HCT116 (cell line): ENCODE measurements at regions not wholly inside any gene's neighbourhood (a gene's known extent, or its start where the extent isn't known, plus 50 kb on each side); places are given as distances from the start of the nearest gene placed in this dataset.

Experiments
- ATAC-seq: fragments of 200-7000 bp; cut with Tn5 transposase; 2 replicates; pipeline ENCODE4 v1.9.1; 2020; ENCODE audit warnings: mild to moderate bottlenecking, moderate library complexity
- BruUV-seq: library from RNA; stranded (reverse); fragments of 400-500 nt; replicated peaks from 2 replicates; lab custom pipeline; 2021; lab: Mats Ljungman, UMichigan
- CTCF ChIA-PET: fragments of 300-600 bp; sonication (Branson Sonifier 250); formaldehyde crosslinking; loops from one replicate; lab custom pipeline; 2021; ENCODE audit warnings: antibody characterized with exemption; lab: Charles Lee
- POLR2A ChIA-PET: fragments of 300-600, 350-600 bp; sonication (Branson Sonifier 250); formaldehyde crosslinking; loops from one replicate; lab custom pipeline; 2021; ENCODE audit warnings: antibody characterized with exemption; lab: Charles Lee
- RAD21 ChIA-PET, 2 experiments: fragments of 300-600 bp; sonication (Branson Sonifier 250); formaldehyde crosslinking; loops; one replicate each; lab custom pipeline; 2023; ENCODE audit warnings: low total read pairs in 2 of 2; ENCODE audit not compliant: uncharacterized antibody in 2 of 2, unreplicated experiment in 2 of 2, low non-redundant PET in 1 of 2; lab: Charles Lee
- DNase-seq: peaks from one replicate; pipeline ENCODE4 v3.0.0-alpha.2; 2010; ENCODE audit warnings: low read depth, low spot score
- H2AFZ ChIP-seq: fragments of 200-600 bp; shearing (Covaris generic), sonication (generic); 2 replicates; pipeline ENCODE4 v1.6.1; 2017; ENCODE audit warnings: low read depth, mixed run types, mixed read lengths, antibody characterized with exemption, low read length; ENCODE audit not compliant: poor library complexity, severe bottlenecking
- H3K27ac ChIP-seq: 2 replicates; pipeline ENCODE4 v1.5.1; 2012; ENCODE audit warnings: low read depth, low read length
- H3K27me3 ChIP-seq: fragments of 200-600 bp; sonication (generic); 2 replicates; pipeline ENCODE4 v1.6.1; 2016; ENCODE audit warnings: mixed run types, low read length, mixed read lengths; ENCODE audit not compliant: insufficient read depth
- H3K36me3 ChIP-seq, 2 experiments: fragments of 200-500 bp in 1 of 2; fragments of 200-600 bp in 1 of 2; sonication (Bioruptor generic) in 1 of 2; sonication (generic) in 1 of 2; 2 replicates each; pipeline versions ENCODE4 v1.5.1 to v1.6.1; 2014 to 2016; ENCODE audit warnings: low read length in 2 of 2, inconsistent platforms in 1 of 2, mixed read lengths in 1 of 2, mixed run types in 1 of 2; ENCODE audit not compliant: insufficient read depth in 2 of 2, control insufficient read depth in 1 of 2
- H3K4me1 ChIP-seq, 2 experiments: fragments of 200-600 bp in 1 of 2; sonication (generic) in 1 of 2; 2 replicates each; pipeline versions ENCODE4 v1.5.1 to v1.6.1; 2012 to 2017; ENCODE audit warnings: low read length in 2 of 2, inconsistent platforms in 1 of 2, mild to moderate bottlenecking in 1 of 2, mixed read lengths in 1 of 2, mixed run types in 1 of 2, moderate library complexity in 1 of 2; ENCODE audit not compliant: insufficient read depth in 2 of 2, control insufficient read depth in 1 of 2
- H3K4me2 ChIP-seq: fragments of 200-600 bp; sonication (generic); 2 replicates; pipeline ENCODE4 v1.6.1; 2017; ENCODE audit warnings: mixed run types, low read length, mixed read lengths
- H3K4me3 ChIP-seq, 2 experiments: fragments of 200-600 bp in 1 of 2; sonication (generic) in 1 of 2; replicated peaks in 1 of 2; 2 replicates each; pipeline ENCODE4 v1.5.1; 2011 to 2016; ENCODE audit warnings: low read length in 2 of 2, control low read depth in 1 of 2, low read depth in 1 of 2, mild to moderate bottlenecking in 1 of 2, mixed read lengths in 1 of 2, mixed run types in 1 of 2
- H3K79me2 ChIP-seq: fragments of 200-600 bp; sonication (generic); 2 replicates; pipeline ENCODE4 v1.6.1; 2017; ENCODE audit warnings: mild to moderate bottlenecking, mixed run types, low read length, moderate library complexity, mixed read lengths; ENCODE audit not compliant: insufficient read depth
- H3K9ac ChIP-seq: fragments of 200-600 bp; sonication (generic); 2 replicates; pipeline ENCODE4 v1.6.1; 2016; ENCODE audit warnings: low read length, mixed read lengths
- H3K9me2 ChIP-seq: fragments of 200-600 bp; sonication (generic), shearing (Covaris generic); 2 replicates; pipeline ENCODE4 v1.6.1; 2017; ENCODE audit warnings: mixed run types, mild to moderate bottlenecking, moderate library complexity; ENCODE audit not compliant: insufficient read depth
- H3K9me3 ChIP-seq, 2 experiments: fragments of 200-500 bp in 1 of 2; fragments of 200-600 bp in 1 of 2; sonication (Bioruptor generic) in 1 of 2; sonication (generic) in 1 of 2; 2 replicates each; pipeline ENCODE4 v1.6.1; 2014 to 2017; ENCODE audit warnings: low read length in 2 of 2, mixed read lengths in 2 of 2, inconsistent platforms in 1 of 2, low read depth in 1 of 2, mild to moderate bottlenecking in 1 of 2, mixed run types in 1 of 2, moderate library complexity in 1 of 2; ENCODE audit not compliant: control insufficient read depth in 1 of 2, insufficient read depth in 1 of 2
- H4K20me1 ChIP-seq: fragments of 200-600 bp; sonication (generic), shearing (Covaris generic); 2 replicates; pipeline ENCODE4 v1.6.1; 2017; ENCODE audit warnings: mixed run types, mild to moderate bottlenecking, moderate library complexity; ENCODE audit not compliant: insufficient read depth
- EGR1 ChIP-seq: IDR thresholded peaks from 2 replicates; pipeline ENCODE4 v1.6.1; 2012; ENCODE audit warnings: low read depth
- EZH2 ChIP-seq: fragments of 200-600 bp; sonication (generic); IDR thresholded peaks from 2 replicates; pipeline ENCODE4 v1.6.1; 2017; ENCODE audit warnings: antibody characterized with exemption, mixed run types
- FOSL1 ChIP-seq: IDR thresholded peaks from 2 replicates; pipeline ENCODE4 v1.6.1; 2012; ENCODE audit warnings: low read depth
- POLR2A ChIP-seq: IDR thresholded peaks from 2 replicates; pipeline ENCODE4 v1.7.0; 2011; ENCODE audit warnings: borderline replicate concordance; ENCODE audit not compliant: insufficient read depth, insufficient read length; ENCODE audit errors: extremely low read depth
- POLR2AphosphoS5 ChIP-seq: IDR thresholded peaks from 2 replicates; pipeline ENCODE4 v1.6.1; 2011; ENCODE audit warnings: mild to moderate bottlenecking, low read depth, low read length, moderate library complexity
- intact Hi-C: fragments of 100-400 bp; cut with micrococcal nuclease; formaldehyde crosslinking; loops from 2 replicates; pipeline ENCODE4 v1.10.0; 2022
- TF ChIP-seq, protein P1 (sequence below): IDR thresholded peaks from 2 replicates; pipeline ENCODE4 v1.6.1; 2011; ENCODE audit warnings: mild to moderate bottlenecking, low read length, moderate library complexity; ENCODE audit not compliant: insufficient replicate concordance; ENCODE audit errors: extremely low read depth

DNA sequence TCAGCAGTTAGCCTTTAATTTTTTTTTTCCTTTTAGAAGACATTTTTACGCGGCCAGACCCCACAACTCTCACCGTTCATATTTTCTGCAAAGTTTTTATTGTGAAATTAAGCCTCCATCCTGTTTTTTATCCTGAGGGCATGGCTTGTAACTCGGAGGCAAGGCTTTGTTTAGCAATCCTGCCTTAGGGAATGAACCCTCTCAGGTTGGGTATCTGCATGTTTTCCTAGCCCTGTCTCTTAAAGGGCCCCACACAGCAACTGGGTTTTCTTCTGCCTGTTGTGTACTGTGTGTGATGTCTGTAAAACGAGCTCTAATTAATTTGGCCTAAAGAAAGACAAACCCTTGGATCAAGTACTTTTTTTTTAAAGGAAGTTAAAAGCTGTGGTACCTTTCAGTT, 130.2 kb upstream of the COBL start:
- RAD21 ChIA-PET, result no interaction called here
- POLR2A ChIA-PET, result no interaction called here

DNA sequence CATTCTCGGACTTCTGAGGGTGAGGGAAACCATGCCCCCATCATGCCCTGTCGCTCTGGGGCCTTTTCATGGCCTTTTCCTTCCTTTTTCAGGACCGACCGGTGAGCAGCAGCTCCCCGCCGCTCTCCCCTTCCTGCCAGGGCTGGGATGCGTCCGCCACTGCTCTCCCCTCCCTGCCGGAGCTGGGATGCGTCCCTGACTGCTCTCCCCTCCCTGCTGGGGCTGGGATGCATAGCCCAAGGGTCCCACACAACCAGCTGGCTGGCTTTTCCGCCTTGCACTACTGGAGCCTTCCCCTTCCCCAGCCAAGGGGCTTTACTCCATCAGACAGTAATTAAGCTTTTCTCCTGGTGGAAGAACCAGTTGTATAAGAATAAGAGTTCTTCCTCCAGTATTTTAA, 129.7 kb upstream of the COBL start:
- TF ChIP-seq POLR2A (no peak), EZH2 (no peak), POLR2AphosphoS5 (no peak), EGR1 (no peak)
- TF ChIP-seq, protein P1, sequence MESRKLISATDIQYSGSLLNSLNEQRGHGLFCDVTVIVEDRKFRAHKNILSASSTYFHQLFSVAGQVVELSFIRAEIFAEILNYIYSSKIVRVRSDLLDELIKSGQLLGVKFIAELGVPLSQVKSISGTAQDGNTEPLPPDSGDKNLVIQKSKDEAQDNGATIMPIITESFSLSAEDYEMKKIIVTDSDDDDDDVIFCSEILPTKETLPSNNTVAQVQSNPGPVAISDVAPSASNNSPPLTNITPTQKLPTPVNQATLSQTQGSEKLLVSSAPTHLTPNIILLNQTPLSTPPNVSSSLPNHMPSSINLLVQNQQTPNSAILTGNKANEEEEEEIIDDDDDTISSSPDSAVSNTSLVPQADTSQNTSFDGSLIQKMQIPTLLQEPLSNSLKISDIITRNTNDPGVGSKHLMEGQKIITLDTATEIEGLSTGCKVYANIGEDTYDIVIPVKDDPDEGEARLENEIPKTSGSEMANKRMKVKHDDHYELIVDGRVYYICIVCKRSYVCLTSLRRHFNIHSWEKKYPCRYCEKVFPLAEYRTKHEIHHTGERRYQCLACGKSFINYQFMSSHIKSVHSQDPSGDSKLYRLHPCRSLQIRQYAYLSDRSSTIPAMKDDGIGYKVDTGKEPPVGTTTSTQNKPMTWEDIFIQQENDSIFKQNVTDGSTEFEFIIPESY, result no peak
- Histone ChIP-seq H3K4me1 (no peaks in the 10 kb centered on the region), H3K9me3 (no peaks in the 10 kb centered on the region), H3K79me2 (no peaks in the 10 kb centered on the region), H3K36me3 (no peaks in the 10 kb centered on the region), H4K20me1 (no peaks in the 10 kb centered on the region), H3K27ac (no peak overlapping the region), H3K9me2 (no peaks in the 10 kb centered on the region), H2AFZ (no peak overlapping the region), H3K4me2 (no peak overlapping the region), H3K9ac (no peak overlapping the region), H3K27me3 (no peaks in the 10 kb centered on the region), H3K4me3 (no peak overlapping the region)
- BruUV-seq, result no TSS peak
- ChIA-PET RAD21 (no interaction called here), CTCF (no interaction called here), POLR2A (no interaction called here)
- ATAC-seq (no peak), DNase-seq (no peak)
- intact Hi-C loops, result no loop called here

More for the DNA sequence above, 130.2 kb upstream of the COBL start:
- BruUV-seq, result no TSS peak
- H3K9me2 ChIP-seq, result no peaks in the 10 kb centered on the region
- no peak for ATAC-seq
- TF ChIP-seq FOSL1, result no peak
- TF ChIP-seq, all 23 proteins: peak for 0
- DNase-seq, result no peak
- no peak overlapping the region for H3K4me2 ChIP-seq
- no peak overlapping the region for H3K27ac ChIP-seq
- CTCF ChIA-PET, result no interaction called here
- H4K20me1 ChIP-seq, result no peaks in the 10 kb centered on the region
- H3K9ac ChIP-seq, result no peak overlapping the region
- no peaks in the 10 kb centered on the region for H3K79me2 ChIP-seq
- no peaks in the 10 kb centered on the region for H3K27me3 ChIP-seq
- no peak overlapping the region for H3K4me3 ChIP-seq
- H2AFZ ChIP-seq, result no peak overlapping the region
- intact Hi-C loops, result no loop called here
- no peaks in the 10 kb centered on the region for H3K9me3 ChIP-seq
- no peaks in the 10 kb centered on the region for H3K36me3 ChIP-seq
- H3K4me1 ChIP-seq, result no peaks in the 10 kb centered on the region
